Adrenal gland (tissue), 9 donors: ENCODE measurements at regions not wholly inside any gene's neighbourhood (a gene's known extent, or its start where the extent isn't known, plus 50 kb on each side); places are given as distances from the start of the nearest gene placed in this dataset.

Experiments
- DNase-seq, 7 donors: peaks; one replicate each; pipeline ENCODE4 v3.0.0-alpha.2; 2019 to 2020
- H3K27ac ChIP-seq, 5 donors: fragments of 200-600 bp; sonication (generic) in 4 of 5; 1 replicate in 3 of 5; 2 replicates in 2 of 5; pipeline versions ENCODE4 v1.5.1 to v1.8.0; 2016 to 2020; ENCODE audit warnings: mild to moderate bottlenecking in 1 of 5
- H3K27me3 ChIP-seq: fragments of 200-600 bp; 2 replicates; pipeline ENCODE4 v1.8.0; 2021
- H3K36me3 ChIP-seq, 2 donors: fragments of 200-600 bp; replicated peaks in 1 of 2; 1 replicate in 1 of 2; 2 replicates in 1 of 2; pipeline versions ENCODE4 v1.5.1 to v1.8.0; 2018 to 2022
- H3K4me1 ChIP-seq, 2 donors: fragments of 200-600 bp; replicated peaks in 1 of 2; 1 replicate in 1 of 2; 2 replicates in 1 of 2; pipeline versions ENCODE4 v1.5.1 to v1.8.0; 2018 to 2021
- H3K4me3 ChIP-seq, 4 donors: fragments of 200-600 bp; sonication (generic) in 3 of 4; one replicate each; pipeline ENCODE4 v1.5.1; 2016 to 2018
- H3K9me3 ChIP-seq, 3 donors: fragments of 200-600 bp; sonication (generic) in 1 of 3; replicated peaks in 1 of 3; 1 replicate in 2 of 3; 2 replicates in 1 of 3; pipeline versions ENCODE4 v1.5.1 to v1.8.0; 2016 to 2021
- POLR2A ChIP-seq, 2 donors: fragments of 450-650 bp; IDR thresholded peaks; one replicate each; pipeline ENCODE4 v1.6.1; 2017; ENCODE audit warnings: antibody characterized with exemption in 2 of 2, mild to moderate bottlenecking in 2 of 2, moderate library complexity in 1 of 2
- WGBS, 4 donors: extraction: QIAGEN DNeasy Blood & Tissue Kit in 2 of 4; methylation state at CpG; one replicate each; pipeline versions ENCODE4 v1.1.5 to v1.1.7; 2013 to 2017; 5-methylcytosine and 5-hydroxymethylcytosine counted together
- intact Hi-C, 2 donors: fragments of 100-400 bp; cut with DNase I; formaldehyde crosslinking; loops; one replicate each; pipeline versions ENCODE4 v1.14.1 to v1.15.0; 2022 to 2023
- TF ChIP-seq, protein P1 (sequence below), 6 experiments: fragments of 450-650 bp in 4 of 6; fragments of 200-600 bp in 2 of 6; sonication (generic) in 1 of 6; IDR thresholded peaks; 1 replicate in 5 of 6; 2 replicates in 1 of 6; pipeline versions ENCODE4 v1.5.1 to v1.8.0; 2016 to 2021; ENCODE audit warnings: antibody characterized with exemption in 6 of 6, mild to moderate bottlenecking in 2 of 6, moderate library complexity in 1 of 6
- donor health status: healthy with polysubstance abuse.
- donor health status: Bipolar disorder and iron deficiency.
- donor health status: DM: yes; HTN: yes; CAD: no.
- donor health status: DM: no; HTN: no; CAD: no.
- donor health status: DM: no; HTN: no; CAD: no.

DNA sequence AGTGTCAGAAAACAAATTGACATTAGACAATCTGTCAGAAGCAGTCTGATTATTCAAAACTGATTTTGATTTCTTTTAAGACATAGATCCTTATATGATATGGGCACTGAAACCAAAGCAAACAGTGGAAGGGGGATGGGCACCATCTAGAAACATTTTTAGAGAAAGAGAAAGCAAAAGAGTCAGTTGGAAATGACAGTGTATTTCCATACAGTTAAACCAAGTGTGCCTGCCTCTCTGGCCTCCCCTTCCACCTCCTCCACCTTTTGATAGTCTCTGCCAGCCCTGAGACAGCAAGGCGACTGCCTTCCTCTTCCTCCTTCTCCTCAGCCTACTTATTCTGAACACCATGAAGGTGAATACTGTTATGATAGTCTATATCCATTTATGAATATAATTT is 949.7 kb downstream of the AMY1C start:
- Histone ChIP-seq H3K4me3 (no peak overlapping the region), H3K27me3 (no peaks in the 10 kb centered on the region), H3K9me3 (no peaks in the 10 kb centered on the region), H3K36me3 (no peaks in the 10 kb centered on the region), H3K27ac (no peak overlapping the region), H3K4me1 (no peaks in the 10 kb centered on the region)
- TF ChIP-seq, protein P1, sequence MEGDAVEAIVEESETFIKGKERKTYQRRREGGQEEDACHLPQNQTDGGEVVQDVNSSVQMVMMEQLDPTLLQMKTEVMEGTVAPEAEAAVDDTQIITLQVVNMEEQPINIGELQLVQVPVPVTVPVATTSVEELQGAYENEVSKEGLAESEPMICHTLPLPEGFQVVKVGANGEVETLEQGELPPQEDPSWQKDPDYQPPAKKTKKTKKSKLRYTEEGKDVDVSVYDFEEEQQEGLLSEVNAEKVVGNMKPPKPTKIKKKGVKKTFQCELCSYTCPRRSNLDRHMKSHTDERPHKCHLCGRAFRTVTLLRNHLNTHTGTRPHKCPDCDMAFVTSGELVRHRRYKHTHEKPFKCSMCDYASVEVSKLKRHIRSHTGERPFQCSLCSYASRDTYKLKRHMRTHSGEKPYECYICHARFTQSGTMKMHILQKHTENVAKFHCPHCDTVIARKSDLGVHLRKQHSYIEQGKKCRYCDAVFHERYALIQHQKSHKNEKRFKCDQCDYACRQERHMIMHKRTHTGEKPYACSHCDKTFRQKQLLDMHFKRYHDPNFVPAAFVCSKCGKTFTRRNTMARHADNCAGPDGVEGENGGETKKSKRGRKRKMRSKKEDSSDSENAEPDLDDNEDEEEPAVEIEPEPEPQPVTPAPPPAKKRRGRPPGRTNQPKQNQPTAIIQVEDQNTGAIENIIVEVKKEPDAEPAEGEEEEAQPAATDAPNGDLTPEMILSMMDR (IDR thresholded peaks at IDR 0.05), result no peak
- no peak for TF ChIP-seq POLR2A (IDR thresholded peaks at IDR 0.05)
- intact Hi-C loops, result no loop called here
- WGBS, 4 donors, result 64 to 79% (median 71%) methylated on average over 1 of the region's 1 CpG
- no peak for DNase-seq

DNA sequence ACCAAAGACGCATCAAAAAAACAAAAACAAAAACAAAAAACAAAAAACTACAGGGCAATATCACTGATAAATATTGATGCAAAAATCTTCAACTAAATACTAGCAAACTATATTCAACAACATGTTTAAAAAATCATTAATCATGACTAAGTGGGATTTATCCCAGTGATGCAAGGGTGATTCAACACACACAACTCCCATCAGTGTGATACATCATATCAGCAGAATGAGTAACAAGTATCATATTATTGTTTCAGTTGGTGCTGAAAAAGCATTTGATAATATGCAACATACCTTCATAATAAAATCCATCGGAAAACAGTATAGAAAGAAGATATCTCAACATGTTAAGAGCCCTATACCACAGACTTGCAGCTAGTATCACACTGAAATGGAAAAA is 953.0 kb downstream of the AMY1C start:
- Histone ChIP-seq H3K27ac (no peak overlapping the region), H3K9me3 (no peaks in the 10 kb centered on the region), H3K27me3 (no peaks in the 10 kb centered on the region), H3K4me1 (no peaks in the 10 kb centered on the region), H3K4me3 (no peak overlapping the region), H3K36me3 (no peaks in the 10 kb centered on the region)
- DNase-seq, result no peak
- 67 to 92% (median 75%) methylated on average over 2 of the region's 2 CpGs for WGBS, 4 donors
- intact Hi-C loops, result no loop called here
- no peak for TF ChIP-seq POLR2A (IDR thresholded peaks at IDR 0.05)
- TF ChIP-seq, protein P1 (IDR thresholded peaks at IDR 0.05), result no peak

DNA sequence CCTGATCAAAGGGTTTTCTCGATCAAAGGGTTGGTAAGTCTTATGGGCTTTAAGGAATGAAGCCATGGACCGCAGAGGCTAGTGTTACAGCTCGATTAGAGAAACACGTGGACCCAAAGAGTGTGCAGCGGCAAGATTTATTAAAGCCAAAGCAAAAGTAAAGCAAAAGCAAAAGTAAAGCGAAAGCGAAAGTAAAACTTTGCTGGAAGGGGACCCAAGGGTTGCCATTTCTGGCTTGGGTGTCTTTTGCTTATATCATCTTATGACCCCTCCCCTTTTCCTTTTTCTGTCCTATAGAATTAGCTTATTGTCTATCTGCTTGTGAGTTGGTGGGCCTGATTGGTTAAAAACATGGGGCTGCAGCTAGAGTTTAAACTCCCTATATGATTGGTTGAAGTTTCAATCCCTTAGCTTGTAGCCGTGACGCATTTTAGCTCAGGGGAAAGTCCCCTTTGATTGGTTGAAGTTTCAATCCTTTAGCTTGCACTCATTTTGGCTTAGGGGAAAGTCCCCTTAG is 957.0 kb downstream of the AMY1C start:
- Histone ChIP-seq H3K27me3 (no peaks in the 10 kb centered on the region), H3K4me3 (no peak overlapping the region), H3K27ac (no peak overlapping the region), H3K36me3 (no peaks in the 10 kb centered on the region), H3K9me3 (no peaks in the 10 kb centered on the region), H3K4me1 (no peaks in the 10 kb centered on the region)
- no peak for DNase-seq
- 88 to 93% (median 90%) methylated on average over 9 of the region's 9 CpGs for WGBS, 4 donors
- TF ChIP-seq POLR2A (IDR thresholded peaks at IDR 0.05), result no peak
- TF ChIP-seq, protein P1 (IDR thresholded peaks at IDR 0.05), result no peak
- intact Hi-C loops, result no loop called here

DNA sequence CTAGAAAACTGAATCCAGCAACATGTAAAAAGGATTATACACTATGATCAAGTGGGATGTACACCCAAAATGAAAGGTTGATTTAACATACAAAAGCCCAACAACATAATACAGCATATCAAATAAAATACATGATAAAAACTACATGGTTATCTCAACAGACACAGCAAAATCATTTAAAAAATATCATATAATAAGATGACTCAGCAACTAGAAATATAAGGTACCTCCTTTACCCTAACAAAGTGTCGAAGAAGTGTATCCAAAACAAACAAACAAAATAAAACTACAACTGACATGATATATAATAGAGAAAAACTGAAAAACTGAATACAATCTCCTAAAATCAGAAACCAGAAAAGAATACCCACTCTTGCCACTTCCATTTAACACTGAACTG is 969.1 kb downstream of the AMY1C start:
- Histone ChIP-seq H3K36me3 (no peaks in the 10 kb centered on the region), H3K4me3 (no peak overlapping the region), H3K4me1 (no peaks in the 10 kb centered on the region), H3K9me3 (peaks cover 0 to 8% (median 0%) of the 10 kb centered on the region in 3 donors), H3K27me3 (no peaks in the 10 kb centered on the region), H3K27ac (no peak overlapping the region)
- intact Hi-C loops, result no loop called here
- no peak for DNase-seq
- 76 to 85% (median 80%) methylated on average over 1 of the region's 1 CpG for WGBS, 4 donors
- no peak for TF ChIP-seq POLR2A (IDR thresholded peaks at IDR 0.05)
- TF ChIP-seq, protein P1 (IDR thresholded peaks at IDR 0.05), result no peak
